NCI-H345 treated with DMSO at 0.1 percent for 48 hours (cell line): ENCODE measurements at regions not wholly inside any gene's neighbourhood (a gene's known extent, or its start where the extent isn't known, plus 50 kb on each side); places are given as distances from the start of the nearest gene placed in this dataset.
"Not testable (repeated sequence)": the region's sequence is repeated elsewhere in the genome, so short reads cannot be mapped to it uniquely, and the experiment has no call there.

Experiments used
- DNase-seq: peaks from one replicate; lab custom pipeline; 2025; ENCODE audit not compliant: unreplicated experiment; lab: John Stamatoyannopoulos, UW

GRCh38 chr11:29258411-29258810, 758.4 kb downstream of the KCNA4 start:
- no peak for DNase-seq

DNA sequence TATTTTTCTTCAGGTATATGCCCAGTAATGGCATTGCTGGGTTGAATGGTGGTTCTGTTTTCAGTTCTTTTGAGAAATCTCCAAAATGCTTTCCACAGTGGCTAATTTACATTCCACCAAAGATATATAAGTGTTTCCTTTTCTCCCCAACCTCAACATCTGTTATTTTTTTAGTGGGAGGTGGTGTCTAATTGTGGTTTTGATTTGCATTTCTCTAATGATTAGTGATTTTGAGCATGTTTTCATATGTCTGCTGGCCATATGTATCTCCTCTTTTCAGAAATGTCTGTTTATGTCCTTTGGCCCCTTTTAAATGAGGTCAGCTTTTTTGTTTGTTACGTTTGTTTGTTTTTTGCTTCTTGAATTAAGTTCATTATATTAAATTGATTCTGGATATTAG, 760.2 kb downstream of the KCNA4 start:
- DNase-seq, result no peak

DNA sequence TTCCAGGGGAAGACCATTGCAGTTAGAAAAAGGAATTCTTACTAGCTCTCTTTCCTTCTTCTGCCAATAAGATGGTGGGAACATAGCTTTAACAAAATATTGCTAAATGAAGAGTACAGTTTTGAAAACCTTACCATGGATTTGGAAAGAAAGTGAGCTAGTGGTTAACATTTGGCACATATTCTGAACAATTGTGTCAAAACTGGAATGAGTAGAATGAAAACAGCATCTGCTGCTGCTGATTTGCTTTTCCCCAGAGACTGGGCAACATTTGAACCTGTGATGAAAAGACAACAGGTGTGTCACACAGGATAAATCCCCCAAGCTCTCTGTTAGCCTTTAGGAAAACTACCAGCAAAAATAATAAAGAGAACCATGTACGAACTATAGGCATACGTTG, 761.4 kb downstream of the KCNA4 start:
- no peak for DNase-seq

DNA sequence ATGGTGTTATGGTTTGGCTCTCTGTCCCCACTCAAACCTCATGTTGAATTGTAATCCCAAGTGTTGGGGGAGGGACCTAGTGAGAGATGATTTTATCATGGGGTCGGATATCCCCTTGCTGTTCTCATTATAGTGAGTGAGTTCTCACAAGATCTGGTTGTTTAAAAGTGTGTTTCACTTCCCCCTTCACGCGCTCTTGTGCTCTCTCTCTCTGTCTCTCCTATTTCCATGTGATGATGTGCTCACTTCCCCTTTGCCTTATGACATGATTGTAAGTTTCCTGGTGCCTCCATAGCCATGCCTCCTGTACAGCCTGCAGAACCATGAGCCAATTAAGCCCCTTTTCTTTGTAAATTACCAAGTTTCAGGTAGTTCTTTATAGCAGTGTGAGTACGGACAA, 765.1 kb downstream of the KCNA4 start:
- DNase-seq, result no peak

- no peak for DNase-seq
These were observed 767.1 kb downstream of the KCNA4 start for GRCh38 chr11:29249713-29250112.

- DNase-seq, result no peak
These were observed 772.5 kb downstream of the KCNA4 start for GRCh38 chr11:29244355-29244754.

- no peak for DNase-seq
These were observed 773.2 kb downstream of the KCNA4 start for GRCh38 chr11:29243616-29244015.

GRCh38 chr11:29231991-29232390, 784.8 kb downstream of the KCNA4 start:
- DNase-seq, result no peak

GRCh38 chr11:29231586-29231985, 785.2 kb downstream of the KCNA4 start:
- DNase-seq, result no peak

DNA sequence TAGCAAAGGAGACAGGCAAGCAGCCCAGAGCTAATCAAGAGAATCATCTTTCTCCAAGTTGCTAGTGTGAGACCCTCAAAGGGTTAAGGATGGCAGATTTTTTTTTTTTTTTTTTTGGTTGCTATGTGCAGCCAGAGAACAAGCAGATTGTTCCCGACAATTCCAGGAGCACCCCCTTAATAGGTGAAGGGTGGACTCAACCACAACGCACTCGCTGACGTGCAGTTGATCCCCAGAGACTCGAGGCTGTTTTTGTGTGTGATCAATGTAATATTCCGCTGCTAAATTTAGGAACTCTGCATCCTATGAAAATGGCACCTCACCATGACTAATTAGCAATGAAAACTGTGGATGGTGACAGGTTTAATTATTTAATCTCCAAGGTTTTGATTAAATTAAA, 789.0 kb downstream of the KCNA4 start:
- DNase-seq, result no peak

GRCh38 chr11:29224739-29225384, 792.0 kb downstream of the KCNA4 start:
- no peak for DNase-seq

GRCh38 chr11:29219531-29219930, 797.3 kb downstream of the KCNA4 start:
- DNase-seq, result not testable (repeated sequence)

DNA sequence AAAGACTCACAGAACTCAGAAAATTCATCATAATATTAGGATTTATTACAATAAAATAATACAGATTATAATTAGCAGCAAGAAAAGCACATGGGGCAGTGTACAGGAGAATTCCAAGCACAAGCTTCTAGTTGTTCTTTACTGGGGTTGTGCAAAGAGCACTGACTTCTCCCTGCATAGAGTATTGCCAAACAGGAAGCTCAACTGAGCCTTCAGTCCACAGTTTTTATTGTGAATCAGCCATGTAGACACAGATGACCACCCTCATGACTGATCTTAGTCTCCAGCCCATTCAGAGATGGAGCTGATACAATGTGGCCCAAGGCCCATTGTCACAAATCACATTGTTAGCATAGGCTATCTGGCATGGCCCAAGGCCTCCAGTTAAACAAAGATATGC, 798.9 kb downstream of the KCNA4 start:
- DNase-seq, result no peak

DNA sequence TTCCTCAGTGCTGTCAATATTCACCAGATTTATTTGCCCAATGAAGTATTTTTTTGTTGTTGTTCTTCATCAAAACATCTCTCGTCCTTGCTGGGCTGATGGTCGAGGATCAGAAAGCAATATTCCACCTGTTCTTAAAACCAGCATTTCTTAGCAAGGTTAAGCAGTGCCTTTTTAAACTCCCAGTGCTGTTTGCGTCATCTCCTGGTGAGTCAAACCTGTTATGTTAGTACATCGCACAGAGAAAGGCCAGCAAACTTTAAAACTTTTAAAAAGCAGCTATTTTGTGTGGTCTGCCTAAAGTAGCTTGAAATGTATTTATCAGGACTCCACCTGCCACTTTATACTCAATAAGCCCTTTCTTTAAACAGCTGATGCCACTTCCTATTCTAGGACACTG, 802.0 kb downstream of the KCNA4 start:
- no peak for DNase-seq

DNA sequence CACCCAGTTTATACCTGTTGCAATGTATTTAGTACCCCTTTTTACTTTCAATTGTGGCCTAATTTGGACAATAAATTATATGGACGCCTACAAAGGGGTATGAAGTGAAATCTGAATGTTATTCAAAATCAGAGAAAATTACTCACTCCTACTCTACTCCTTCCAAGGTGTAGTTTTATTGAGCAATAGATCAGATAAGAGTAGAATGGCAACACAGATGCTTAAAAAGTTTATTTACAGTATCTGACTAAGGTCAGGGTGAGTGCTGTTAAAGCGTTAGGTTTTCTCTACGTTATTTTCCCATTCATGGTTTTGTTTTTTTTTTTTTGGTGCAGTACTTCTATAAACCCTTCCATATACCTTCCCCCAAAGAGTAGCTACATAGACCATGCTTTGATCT, 805.6 kb downstream of the KCNA4 start:
- DNase-seq, result no peak

DNA sequence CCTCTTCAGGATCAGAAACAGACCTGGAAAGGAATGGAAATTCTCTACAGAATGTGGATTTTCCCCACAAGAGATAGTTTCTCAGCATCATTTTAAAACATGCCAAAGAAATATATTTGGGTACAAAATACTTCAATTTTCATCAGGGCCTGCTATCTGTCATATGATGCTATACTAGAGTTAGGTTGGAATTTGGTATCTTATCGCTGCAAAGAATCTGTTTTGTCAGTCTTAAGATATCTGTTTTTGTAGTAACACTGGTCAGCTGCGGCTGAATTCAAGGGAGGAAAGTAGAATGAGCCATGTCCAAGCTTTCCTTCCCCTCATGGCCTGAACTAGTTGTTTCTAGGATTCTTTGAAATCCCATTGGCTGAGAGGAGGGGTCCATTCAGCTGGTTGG, 806.4 kb downstream of the KCNA4 start:
- DNase-seq, result no peak

- no peak for DNase-seq
These were observed 808.7 kb downstream of the KCNA4 start for GRCh38 chr11:29208117-29208516.

DNA sequence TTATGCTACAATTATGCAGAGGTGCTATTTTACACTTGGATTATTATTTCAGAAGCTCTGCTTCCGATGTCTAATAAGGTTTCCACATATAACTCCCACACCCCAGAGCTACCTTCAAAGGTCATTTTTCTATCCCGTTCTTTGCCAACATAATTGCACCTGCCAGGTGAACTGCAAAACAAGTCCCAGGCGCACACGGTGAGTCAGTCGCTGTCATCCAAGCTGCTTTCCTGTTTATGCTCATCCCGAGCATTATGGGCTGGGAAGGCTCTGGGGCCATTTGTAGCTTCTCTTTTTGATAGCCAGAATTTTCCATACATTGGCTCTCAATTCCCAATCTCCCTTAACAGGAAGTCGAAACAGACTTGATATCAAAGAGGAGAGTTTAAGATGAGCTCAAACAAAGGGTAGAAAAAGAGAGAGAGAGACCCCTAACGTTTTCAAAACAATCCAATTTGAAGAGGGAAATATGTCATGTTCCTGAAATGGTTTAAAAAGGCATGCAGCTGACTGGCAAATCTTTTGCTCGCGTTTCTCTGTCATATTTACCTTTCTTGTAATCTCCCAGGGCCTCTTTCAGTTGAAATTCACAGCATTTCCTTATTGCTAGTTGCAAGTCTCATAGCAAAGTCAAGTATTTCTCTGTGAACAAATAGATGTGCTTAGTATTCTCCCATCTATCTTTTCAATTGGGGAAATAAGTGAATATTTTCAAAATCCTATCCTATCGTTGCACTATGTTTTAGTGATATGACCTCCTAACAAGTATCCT, 815.9 kb downstream of the KCNA4 start:
- no peak for DNase-seq

- no peak for DNase-seq
These were observed 826.5 kb downstream of the KCNA4 start for GRCh38 chr11:29190313-29190712.

GRCh38 chr11:29187215-29187614, 829.6 kb downstream of the KCNA4 start:
- no peak for DNase-seq

DNA sequence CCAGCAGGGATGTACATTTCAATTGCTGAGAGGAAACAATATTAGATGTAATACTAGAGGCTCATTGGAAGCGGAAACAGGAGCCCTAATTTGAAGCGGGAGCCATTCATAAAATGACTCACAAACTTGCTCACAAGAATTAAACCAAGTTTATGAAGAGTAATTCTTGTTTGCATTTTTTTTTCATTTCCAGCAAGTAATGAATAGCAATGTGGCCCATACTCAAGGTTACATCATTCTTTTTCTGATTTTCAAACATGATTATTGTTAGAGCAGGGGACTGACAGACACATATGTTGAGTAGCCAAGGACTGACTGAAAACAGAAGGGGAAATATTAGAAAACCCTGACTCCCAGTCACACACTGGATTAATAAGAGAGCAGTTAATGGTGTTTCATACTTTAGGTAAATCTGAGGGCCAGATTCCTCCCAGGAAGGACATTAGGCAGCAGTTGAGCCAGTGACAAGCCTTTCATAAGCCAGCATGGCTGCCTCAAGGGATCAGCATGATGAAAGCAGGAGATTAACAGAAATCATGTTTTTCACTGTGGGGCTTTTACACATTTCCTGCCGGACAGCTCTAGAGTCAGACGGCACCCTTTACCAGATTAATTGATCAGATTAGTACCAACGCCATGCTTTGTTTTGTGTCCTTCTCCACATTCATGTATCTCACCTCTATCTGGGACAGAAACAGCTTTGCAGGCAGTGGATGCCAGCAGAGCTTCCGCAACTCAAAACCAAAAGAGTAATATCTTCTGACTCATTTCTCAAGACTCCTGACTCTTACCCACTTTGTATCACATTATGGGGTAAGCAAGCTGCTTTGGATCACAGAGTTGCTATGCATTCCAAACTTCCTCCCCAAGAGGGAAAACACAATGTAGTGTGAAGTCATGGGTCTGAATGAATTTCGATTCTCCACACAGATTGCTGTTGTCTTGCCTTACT, 831.6 kb downstream of the KCNA4 start:
- no peak for DNase-seq

DNA sequence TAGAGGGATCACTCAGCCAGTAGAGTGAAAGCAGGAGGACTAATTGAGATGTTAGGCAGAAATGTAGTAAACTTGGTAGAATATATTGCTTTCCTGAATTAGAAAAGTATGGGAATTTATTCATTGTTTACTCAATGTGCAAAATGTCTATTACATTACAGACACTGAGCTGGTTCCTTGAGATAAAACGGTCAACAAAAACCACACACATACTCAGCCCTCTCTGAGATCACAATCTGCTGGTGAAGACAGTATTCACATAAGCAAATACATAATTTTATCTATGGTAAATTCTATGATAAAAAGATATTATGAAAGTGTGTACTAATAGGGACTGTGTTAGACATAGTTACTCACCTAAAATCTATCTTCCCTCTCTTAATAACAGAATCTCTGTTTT, 833.5 kb downstream of the KCNA4 start:
- DNase-seq, result no peak
